ENCODE measurements at regions not wholly inside any gene's neighbourhood (a gene's known extent, or its start where the extent isn't known, plus 50 kb on each side); places are given as distances from the start of the nearest gene placed in this dataset.

- no peak overlapping the region for H3K4me3 Mint-ChIP-seq (ENCODE audit: unreplicated experiment)
- H3K9me3 Mint-ChIP-seq (ENCODE audit: unreplicated experiment), result no peaks in the 10 kb centered on the region
- H3K4me1 Mint-ChIP-seq (ENCODE audit: insufficient read depth, unreplicated experiment), result peaks cover 11% of the 10 kb centered on the region
- no TSS peak for BruUV-seq (replicated peaks)
- peak; percentile 62 for DNase-seq (ENCODE audit: unreplicated experiment)
- TF ChIP-seq CTCF (IDR thresholded peaks at IDR 0.05; ENCODE audit: unreplicated experiment), result peak; percentile 14
- CTCF ChIA-PET, result interaction anchor here (0.6 to 1.2 kb wide), 3 partner anchors 9 to 625 kb away, joined by 3 read pairs; no protein-coding TSS in a partner anchor
- no peaks in the 10 kb centered on the region for H3K36me3 Mint-ChIP-seq (ENCODE audit: insufficient read depth, unreplicated experiment)
- H3K27ac Mint-ChIP-seq (ENCODE audit: low read depth, unreplicated experiment), result no peak overlapping the region
- H3K27me3 Mint-ChIP-seq (ENCODE audit: insufficient read depth, unreplicated experiment), result no peaks in the 10 kb centered on the region
- POLR2A ChIA-PET, result interaction anchor here (0.6 to 0.7 kb wide), 2 partner anchors 26 to 65 kb away, joined by 3 to 4 read pairs; no protein-coding TSS in a partner anchor
- intact Hi-C loops (cut with micrococcal nuclease), result no loop called here
Observed at GRCh38 chr10:124217906-124218804, 124.8 kb upstream of the CHST15 start.

GRCh38 chr10:124217031-124217430 lies 123.6 kb upstream of the CHST15 start:
- Mint-ChIP-seq H3K4me3 (ENCODE audit: unreplicated experiment) (no peak overlapping the region), H3K27me3 (ENCODE audit: insufficient read depth, unreplicated experiment) (no peaks in the 10 kb centered on the region), H3K27ac (ENCODE audit: low read depth, unreplicated experiment) (peak overlapping the region; percentile 16), H3K36me3 (ENCODE audit: insufficient read depth, unreplicated experiment) (no peaks in the 10 kb centered on the region), H3K4me1 (ENCODE audit: insufficient read depth, unreplicated experiment) (peaks cover 11% of the 10 kb centered on the region), H3K9me3 (ENCODE audit: unreplicated experiment) (no peaks in the 10 kb centered on the region)
- DNase-seq (ENCODE audit: unreplicated experiment), result no peak
- no peak for TF ChIP-seq CTCF (IDR thresholded peaks at IDR 0.05; ENCODE audit: unreplicated experiment)
- intact Hi-C loops (cut with micrococcal nuclease), result no loop called here
- BruUV-seq (replicated peaks), result no TSS peak
- CTCF ChIA-PET, result interaction anchor here (0.9 to 1.2 kb wide), 2 partner anchors 8 to 170 kb away, joined by 3 read pairs; no protein-coding TSS in a partner anchor
- POLR2A ChIA-PET, result no interaction called here

DNA sequence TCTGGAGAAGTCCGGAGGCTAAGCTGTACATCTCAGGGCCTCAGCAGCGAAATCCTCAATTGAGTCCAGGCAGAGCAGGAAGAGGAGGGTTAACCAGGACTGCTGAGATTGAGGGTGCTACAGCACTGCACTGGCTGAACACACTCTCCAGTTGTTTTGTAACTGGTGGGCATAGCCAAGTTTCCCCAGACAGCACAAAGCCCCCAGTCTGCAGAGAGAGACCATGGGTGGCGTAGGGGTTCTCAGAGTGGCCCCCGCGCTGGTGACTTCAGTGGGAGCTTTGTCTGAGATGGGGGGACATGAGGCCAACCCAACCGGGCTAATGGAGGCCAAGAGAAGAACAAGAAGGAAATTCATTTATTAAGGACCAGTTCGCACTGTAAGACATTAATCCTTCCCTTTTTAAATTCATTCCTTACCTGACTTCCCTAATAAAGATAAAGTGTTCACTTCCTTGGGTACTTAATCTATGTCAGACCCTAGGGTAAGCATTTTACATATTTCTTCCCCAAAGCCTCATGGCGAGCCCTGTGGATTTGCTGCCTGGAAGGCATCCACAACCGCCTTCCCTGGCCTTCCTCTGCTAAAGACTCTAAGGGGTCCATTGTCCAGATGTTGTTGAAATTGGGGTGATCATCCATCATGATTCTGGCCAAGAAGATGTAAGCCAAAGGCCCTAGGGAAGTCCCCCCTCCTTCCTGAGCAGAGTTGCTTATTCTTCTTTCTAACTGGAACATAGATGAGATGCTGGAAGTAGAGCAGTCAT lies 121.4 kb upstream of the CHST15 start:
- CTCF ChIA-PET, result interaction anchor here (0.6 kb wide), 1 partner anchor 123 kb away, joined by 3 read pairs; no protein-coding TSS in a partner anchor
- intact Hi-C loops (cut with micrococcal nuclease), result no loop called here

More for the DNA sequence above, 121.4 kb upstream of the CHST15 start:
- Mint-ChIP-seq H3K9me3 (ENCODE audit: unreplicated experiment) (no peaks in the 10 kb centered on the region), H3K27ac (ENCODE audit: low read depth, unreplicated experiment) (no peak overlapping the region), H3K36me3 (ENCODE audit: insufficient read depth, unreplicated experiment) (no peaks in the 10 kb centered on the region), H3K4me3 (ENCODE audit: unreplicated experiment) (no peak overlapping the region), H3K27me3 (ENCODE audit: insufficient read depth, unreplicated experiment) (no peaks in the 10 kb centered on the region), H3K4me1 (ENCODE audit: insufficient read depth, unreplicated experiment) (peaks cover 19% of the 10 kb centered on the region)
- no peak for TF ChIP-seq CTCF (IDR thresholded peaks at IDR 0.05; ENCODE audit: unreplicated experiment)
- DNase-seq (ENCODE audit: unreplicated experiment), result no peak
- BruUV-seq (replicated peaks), result no TSS peak
- POLR2A ChIA-PET, result no interaction called here

Measured in MCF 10A (cell line).